ENCODE measurements at regions not wholly inside any gene's neighbourhood (a gene's known extent, or its start where the extent isn't known, plus 50 kb on each side); places are given as distances from the start of the nearest gene placed in this dataset.

DNA sequence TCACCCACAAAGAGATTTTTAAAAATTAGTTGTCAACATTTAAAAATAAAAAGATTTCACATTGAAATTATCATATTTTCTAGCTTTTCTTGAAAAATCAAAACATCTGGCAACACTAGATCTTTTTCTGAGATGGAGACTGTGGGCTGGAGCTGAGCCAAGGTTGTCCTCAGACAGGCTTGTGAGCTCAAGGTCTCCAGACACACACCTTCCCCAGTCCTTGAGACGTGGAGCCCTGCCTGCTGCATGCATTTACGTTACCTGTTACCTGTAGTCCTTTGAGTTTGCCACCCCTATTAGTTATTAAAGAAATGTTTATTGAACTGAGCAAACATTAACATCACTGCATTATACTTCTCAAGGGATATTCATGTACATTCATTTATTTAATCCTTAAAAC, 87.5 kb upstream of the TLE1 start:
- intact Hi-C loops (cut with micrococcal nuclease; ENCODE audit: unreplicated experiment) = no loop called here
- no peak overlapping the region for H3K27ac Mint-ChIP-seq (ENCODE audit: unreplicated experiment)

DNA sequence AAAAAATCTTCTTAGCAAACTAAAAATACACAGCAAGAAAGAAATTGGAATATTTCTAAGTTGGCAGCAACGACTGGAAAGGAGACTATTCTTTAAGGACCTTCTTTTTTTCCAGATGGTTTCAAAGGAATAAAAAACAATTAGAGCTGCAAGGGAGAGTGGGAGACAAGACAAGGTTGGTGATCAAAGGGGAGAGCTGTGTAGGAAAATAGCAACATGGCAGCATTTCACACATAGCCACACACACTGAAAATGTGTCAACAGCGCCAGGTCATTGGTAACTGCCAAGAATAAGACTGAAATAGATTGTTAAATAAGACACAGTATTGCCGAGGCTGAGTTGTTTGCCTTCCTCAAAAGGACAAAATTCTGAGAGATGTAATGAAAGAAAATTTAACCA, 88.1 kb upstream of the TLE1 start:
- peaks cover 5% of the 10 kb centered on the region for H3K9me3 Mint-ChIP-seq (ENCODE audit: low read depth, unreplicated experiment)
- H3K4me1 Mint-ChIP-seq (ENCODE audit: low read depth, unreplicated experiment) = no peaks in the 10 kb centered on the region
- TF ChIP-seq CTCF (IDR thresholded peaks at IDR 0.05; ENCODE audit: unreplicated experiment) = no peak
- no peaks in the 10 kb centered on the region for H3K27me3 Mint-ChIP-seq (ENCODE audit: unreplicated experiment)
- BruUV-seq (replicated peaks) = no TSS peak
- CTCF ChIA-PET = interaction anchor here (0.6 kb wide), 1 partner anchor 27 kb away, joined by 4 read pairs; no protein-coding TSS in a partner anchor
- no peak for DNase-seq
- no peak overlapping the region for H3K4me3 Mint-ChIP-seq (ENCODE audit: low read depth, unreplicated experiment)
- intact Hi-C loops (cut with micrococcal nuclease; ENCODE audit: unreplicated experiment) = no loop called here
- H3K27ac Mint-ChIP-seq (ENCODE audit: unreplicated experiment) = no peak overlapping the region
- H3K36me3 Mint-ChIP-seq (ENCODE audit: insufficient read depth, unreplicated experiment) = no peaks in the 10 kb centered on the region

More for the DNA sequence above, 87.5 kb upstream of the TLE1 start:
- Mint-ChIP-seq H3K9me3 (ENCODE audit: low read depth, unreplicated experiment) (peaks cover 5% of the 10 kb centered on the region), H3K4me3 (ENCODE audit: low read depth, unreplicated experiment) (no peak overlapping the region), H3K36me3 (ENCODE audit: insufficient read depth, unreplicated experiment) (no peaks in the 10 kb centered on the region), H3K27me3 (ENCODE audit: unreplicated experiment) (no peaks in the 10 kb centered on the region), H3K4me1 (ENCODE audit: low read depth, unreplicated experiment) (no peaks in the 10 kb centered on the region)
- no peak for DNase-seq
- no peak for TF ChIP-seq CTCF (IDR thresholded peaks at IDR 0.05; ENCODE audit: unreplicated experiment)
- no TSS peak for BruUV-seq (replicated peaks)
- CTCF ChIA-PET = interaction anchor here (0.6 kb wide), 1 partner anchor 26 kb away, joined by 4 read pairs; no protein-coding TSS in a partner anchor

DNA sequence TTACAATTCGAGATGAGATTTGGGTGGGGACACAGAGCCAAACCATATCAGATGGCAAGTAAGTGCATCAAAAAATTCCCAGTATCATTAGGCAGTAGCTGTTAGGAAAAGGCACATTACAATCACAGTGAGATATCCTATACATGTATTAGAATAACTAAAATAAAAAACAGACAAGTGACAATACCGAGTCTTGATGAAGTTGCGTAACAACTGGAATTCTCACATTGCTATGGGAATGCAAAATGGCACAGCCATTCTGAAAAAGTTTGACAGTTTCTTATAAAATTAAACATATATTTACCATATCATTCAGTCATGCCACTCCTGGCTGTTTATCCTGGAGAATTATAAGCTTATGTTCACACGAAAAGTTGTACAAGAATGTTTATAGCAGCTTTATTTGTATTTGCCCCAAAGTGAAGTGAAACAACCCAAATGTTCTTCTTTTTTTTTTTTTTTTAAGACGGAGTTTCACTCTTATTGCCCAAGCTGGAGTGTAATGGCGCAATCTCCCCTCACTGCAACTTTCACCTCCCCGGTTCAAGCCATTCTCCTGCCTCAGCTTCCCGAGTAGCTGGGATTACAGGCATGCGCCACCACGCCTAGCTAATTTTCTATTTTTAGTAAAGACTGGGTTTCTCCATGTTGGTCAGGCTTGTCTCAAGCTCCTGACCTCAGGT, 93.1 kb upstream of the TLE1 start:
- CTCF ChIA-PET = no interaction called here
- Mint-ChIP-seq H3K36me3 (ENCODE audit: insufficient read depth, unreplicated experiment) (no peaks in the 10 kb centered on the region), H3K4me1 (ENCODE audit: low read depth, unreplicated experiment) (no peaks in the 10 kb centered on the region), H3K4me3 (ENCODE audit: low read depth, unreplicated experiment) (no peak overlapping the region), H3K27ac (ENCODE audit: unreplicated experiment) (no peak overlapping the region), H3K27me3 (ENCODE audit: unreplicated experiment) (no peaks in the 10 kb centered on the region), H3K9me3 (ENCODE audit: low read depth, unreplicated experiment) (peaks cover 2% of the 10 kb centered on the region)
- TF ChIP-seq CTCF (IDR thresholded peaks at IDR 0.05; ENCODE audit: unreplicated experiment) = no peak
- BruUV-seq (replicated peaks) = no TSS peak
- no peak for DNase-seq
- intact Hi-C loops (cut with micrococcal nuclease; ENCODE audit: unreplicated experiment) = no loop called here

GRCh38 chr9:81787747-81788632, 98.6 kb upstream of the TLE1 start:
- H3K36me3 Mint-ChIP-seq (ENCODE audit: insufficient read depth, unreplicated experiment) = no peaks in the 10 kb centered on the region
- BruUV-seq (replicated peaks) = no TSS peak
- no peak overlapping the region for H3K27ac Mint-ChIP-seq (ENCODE audit: unreplicated experiment)
- TF ChIP-seq CTCF (IDR thresholded peaks at IDR 0.05; ENCODE audit: unreplicated experiment) = no peak
- CTCF ChIA-PET = no interaction called here
- no peak overlapping the region for H3K4me3 Mint-ChIP-seq (ENCODE audit: low read depth, unreplicated experiment)
- peak; percentile 10 for DNase-seq
- no peaks in the 10 kb centered on the region for H3K9me3 Mint-ChIP-seq (ENCODE audit: low read depth, unreplicated experiment)
- intact Hi-C loops (cut with micrococcal nuclease; ENCODE audit: unreplicated experiment) = no loop called here
- no peaks in the 10 kb centered on the region for H3K4me1 Mint-ChIP-seq (ENCODE audit: low read depth, unreplicated experiment)
- H3K27me3 Mint-ChIP-seq (ENCODE audit: unreplicated experiment) = no peaks in the 10 kb centered on the region
